ENCODE measurements at regions not wholly inside any gene's neighbourhood (a gene's known extent, or its start where the extent isn't known, plus 50 kb on each side); places are given as distances from the start of the nearest gene placed in this dataset.
"Not testable (repeated sequence)": the region's sequence is repeated elsewhere in the genome, so short reads cannot be mapped to it uniquely, and the experiment has no call there.

DNA sequence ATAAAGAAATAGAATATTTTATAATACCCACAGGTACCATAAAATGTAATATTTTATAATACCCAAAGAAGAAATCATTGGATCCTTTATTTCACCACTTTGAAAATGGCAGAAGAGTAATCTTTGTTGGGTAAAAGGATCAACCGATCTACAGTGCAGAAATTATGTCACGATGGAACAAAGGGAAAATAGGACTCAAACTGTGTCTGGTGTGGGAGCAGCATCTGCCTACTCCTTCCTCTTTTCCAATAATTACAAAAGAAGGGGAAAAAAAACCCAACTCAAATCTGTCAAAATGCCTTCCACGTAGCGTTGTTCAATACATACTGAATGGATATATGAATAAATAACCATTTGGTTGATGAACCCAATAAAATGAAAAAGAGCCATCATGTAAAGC, 492.6 kb upstream of the TBL1XR1 start:
- no peak for DNase-seq

DNA sequence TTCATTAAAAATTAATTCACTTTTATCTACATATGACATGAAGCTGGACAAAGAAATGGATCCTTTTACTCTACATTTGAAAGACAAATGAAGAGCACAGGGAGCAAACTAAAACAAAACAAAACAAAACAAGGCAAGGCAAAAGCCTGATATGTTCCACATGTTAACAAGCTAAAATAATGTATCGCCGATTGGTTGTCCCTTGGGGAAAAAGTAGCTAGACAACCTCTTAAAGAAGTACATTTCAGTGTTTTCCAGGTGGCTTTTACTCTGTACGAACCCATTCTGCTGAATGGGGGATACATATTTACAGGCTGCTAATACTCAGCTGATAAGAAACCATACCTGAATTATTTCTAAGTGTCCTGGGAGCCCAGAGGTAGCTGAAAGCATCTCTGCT, 493.0 kb upstream of the TBL1XR1 start:
- DNase-seq = no peak

DNA sequence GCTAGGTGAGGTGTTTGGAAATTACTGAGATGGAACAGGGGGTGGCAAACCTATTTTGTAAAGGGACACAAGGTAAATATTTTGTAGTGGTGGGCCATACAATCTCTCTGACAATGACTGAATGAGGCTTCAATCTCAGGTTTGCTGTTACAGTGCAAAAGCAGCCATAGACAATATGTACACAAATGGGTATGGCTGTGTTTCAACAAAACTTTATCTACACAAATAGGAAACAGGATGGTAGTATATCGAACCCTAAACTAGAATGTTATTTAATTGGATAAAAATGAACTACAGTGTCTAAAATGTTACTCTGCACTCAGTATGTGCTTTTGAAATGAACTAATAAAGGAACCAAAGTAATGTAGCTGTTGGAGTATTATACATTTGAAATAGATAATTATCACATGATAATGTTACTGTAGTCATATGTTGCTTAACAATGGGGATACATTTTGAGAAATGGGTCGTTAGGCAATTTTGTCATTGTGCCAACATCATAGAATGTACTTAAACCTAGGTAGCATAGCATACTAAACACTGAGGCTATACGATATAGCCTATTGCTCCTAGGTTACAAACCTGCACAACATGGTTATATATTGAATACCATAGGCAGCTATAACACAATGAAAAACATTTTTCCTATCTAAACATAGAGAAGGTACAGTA, 495.2 kb upstream of the TBL1XR1 start:
- DNase-seq = no peak

DNA sequence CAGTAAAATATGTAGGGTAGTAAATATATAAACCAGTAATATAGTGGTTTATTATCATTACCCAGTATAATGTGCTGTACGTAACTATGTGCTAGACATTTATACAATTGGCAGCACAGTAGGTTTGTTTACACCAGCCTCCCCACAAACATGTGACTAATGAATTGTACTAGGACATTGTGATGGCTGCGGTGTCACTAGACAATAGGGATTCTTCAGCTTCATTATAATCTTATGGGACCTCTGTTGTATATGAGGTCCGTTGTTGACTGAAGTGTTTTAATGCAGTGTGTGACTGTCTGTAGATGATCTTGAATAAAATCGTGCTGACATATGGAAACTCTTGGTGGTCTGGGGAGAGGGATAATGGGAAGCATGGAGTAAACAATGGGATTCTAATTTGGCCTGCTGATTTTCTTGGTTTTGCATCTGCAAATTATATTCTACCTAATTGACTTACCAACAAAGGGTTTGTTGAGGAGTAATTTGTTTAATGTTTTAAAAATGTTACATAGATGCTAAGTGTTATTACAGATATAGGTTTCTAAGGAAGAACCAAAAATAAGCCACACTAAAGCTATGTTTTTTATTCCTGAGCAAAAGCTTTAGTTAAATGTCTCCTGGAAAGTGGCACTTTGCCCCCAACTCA, 496.5 kb upstream of the TBL1XR1 start:
- DNase-seq = no peak

DNA sequence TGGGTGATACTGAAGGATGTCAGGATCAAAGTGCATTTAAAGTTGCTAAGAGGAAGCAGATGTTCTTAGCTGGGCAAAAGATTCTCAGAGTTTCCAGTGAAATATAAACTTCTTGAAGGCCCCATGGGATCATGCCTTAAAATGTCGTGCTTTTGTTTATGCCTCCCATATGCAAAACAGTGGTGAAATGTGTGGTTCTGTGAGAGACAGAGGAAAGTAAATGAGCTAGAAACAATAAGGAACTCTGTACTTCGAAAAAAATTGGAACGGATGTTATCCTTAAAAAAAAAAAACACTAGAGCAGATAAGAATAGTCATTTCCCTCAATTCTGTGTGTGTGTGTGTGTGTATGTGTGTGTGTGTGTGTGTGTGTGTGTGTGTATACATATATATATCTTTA, 497.0 kb upstream of the TBL1XR1 start:
- no peak for DNase-seq

DNA sequence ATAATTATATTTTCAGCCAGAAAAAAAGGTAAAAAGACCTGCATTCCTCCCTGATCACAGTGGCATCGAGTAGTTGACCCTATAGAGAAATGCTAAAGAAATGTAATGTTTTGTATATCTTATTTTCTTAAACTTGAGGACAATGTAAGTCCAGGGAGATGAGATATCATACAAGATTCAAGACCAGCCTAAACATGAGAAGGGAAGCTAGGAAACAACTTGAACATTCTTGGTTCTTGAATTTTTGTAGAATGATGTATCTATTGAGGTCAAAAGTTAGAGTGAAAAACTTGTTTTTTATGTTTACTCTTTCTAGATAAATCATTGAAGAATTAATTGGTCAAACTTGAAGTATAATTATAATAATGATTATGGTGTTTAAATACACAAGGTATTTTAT, 497.7 kb upstream of the TBL1XR1 start:
- DNase-seq = no peak

DNA sequence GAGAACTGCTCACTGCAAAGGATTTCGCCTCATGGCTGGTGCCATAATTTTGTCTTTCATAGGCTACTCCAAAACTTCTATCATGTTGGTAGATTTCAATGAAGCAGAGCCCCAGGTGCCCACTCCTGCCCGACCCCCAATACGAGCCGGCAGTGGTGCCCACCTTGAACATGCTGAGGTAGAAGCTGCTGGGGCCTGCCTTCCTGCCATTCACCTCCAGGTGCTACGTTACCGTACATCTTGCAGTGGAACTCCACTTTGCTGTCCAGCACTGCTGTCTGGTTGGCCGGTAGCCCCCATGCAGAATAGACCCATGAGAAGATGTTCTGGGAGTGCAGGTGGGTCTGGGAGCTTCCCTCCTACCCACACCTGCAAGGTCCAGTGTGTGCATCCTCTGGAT, 502.8 kb upstream of the TBL1XR1 start:
- DNase-seq = no peak

DNA sequence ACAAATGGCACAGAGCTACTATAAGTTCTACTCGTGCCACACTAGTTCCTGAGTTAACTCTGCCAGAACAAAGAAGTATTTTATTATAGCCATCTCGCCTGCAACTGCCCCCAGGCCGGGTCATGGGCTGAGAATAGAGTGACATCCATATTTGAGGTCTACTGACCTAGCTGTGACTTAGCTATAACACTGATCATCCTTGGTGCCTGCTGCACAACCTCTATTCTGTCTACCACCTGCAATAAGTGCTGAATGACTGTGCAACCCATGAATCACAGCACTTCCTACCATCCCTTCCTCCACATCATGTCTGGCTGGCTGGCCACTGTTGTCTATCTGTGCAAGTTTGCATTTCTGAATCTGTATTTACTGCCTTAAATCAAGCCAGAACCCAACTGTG, 506.5 kb upstream of the TBL1XR1 start:
- no peak for DNase-seq

DNA sequence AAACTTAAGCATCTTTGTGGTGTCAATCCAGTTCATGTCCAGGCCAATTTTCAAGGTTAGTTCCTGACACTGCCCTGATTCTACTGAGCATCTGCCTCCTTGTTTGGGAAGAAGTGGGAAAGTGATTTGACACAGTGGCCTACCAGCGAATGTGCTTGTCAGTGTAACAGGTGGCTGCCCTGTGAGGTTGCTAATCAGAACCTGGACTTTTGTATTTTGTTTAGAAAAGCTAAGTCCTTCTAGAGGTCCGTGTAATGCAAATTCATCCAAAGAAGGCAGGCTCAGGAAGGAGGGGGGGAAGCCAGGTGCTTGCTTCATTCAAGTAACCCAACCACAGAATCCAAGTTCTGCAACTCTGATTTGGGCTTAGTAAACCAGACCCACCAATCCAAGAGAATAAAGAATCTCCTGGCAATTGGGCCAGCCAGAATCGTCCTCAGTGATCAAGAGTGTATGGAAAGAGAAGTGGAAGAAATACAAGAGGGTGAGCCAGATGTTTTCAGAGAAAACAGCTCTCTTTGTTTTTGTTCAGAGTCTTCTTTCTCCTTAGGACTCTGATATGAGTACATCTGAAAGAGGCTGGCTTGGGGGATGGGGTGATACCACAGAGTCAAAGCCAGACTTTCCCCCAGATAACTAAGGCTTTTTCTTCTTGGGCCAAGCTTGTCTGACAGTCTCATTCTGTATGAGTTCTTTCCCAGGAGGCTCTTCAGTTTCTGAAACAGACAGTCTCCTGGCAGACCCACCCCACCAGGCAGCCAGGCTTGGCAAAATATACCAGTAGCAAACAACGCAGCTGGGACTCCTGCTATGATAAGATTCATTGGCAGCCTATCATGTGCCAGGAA, 508.9 kb upstream of the TBL1XR1 start:
- DNase-seq = no peak

DNA sequence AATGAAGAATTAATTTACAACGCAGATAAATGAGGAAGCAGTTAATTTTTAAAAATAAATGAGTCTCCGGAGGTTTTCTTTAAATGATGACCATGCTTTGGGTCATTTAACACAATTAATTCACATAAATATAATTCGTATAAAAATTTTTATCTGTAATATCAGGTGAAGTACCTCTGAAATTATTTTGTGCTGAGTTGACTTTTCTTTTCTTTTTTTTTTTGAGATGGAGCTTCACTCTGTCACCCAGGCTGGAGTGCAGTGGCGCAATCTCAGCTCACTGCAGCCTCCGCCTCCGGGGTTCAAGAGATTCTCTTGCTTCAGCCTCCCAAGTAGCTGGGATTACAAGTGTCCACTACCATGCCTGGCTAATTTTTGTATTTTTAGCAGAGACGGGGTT, 512.2 kb upstream of the TBL1XR1 start:
- not testable (repeated sequence) for DNase-seq

DNA sequence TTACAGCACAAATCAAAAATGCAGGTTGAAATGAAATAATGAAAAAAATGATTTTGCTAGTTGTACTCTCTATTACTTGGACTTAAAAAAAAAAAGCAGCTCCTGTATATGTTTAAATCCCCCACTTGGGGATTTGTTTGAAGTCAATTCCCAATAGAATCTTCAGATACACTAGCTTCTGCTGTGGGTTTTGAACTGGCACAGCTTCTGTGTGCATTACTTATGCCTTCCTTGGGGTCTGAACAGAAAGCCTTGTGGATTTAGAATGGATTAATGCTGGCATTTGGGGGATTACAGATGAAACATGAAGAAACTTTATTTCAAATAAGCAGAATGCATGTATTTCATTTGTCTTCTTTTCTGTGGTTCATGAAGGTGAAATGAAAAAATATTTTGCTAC, 513.2 kb upstream of the TBL1XR1 start:
- DNase-seq = no peak

DNA sequence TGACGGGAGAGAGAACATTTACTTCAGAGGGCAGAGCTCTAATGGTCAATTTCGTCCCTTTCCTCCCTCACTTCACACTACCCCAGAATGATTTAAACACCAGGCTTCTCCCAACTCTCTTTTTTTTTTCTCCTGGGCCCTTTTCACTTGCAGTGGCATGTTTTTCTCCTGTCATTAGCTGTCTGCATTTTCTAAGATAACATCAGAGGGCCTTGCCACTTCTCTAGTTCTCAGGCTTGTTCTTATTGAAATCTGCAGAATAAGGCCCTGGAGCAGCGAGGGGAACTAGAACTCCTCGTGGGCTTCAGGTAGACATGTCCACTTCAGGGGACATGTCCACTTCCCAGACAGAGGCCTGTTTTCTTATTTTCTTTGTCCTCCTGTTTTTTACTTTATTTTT, 514.4 kb upstream of the TBL1XR1 start:
- DNase-seq = no peak

DNA sequence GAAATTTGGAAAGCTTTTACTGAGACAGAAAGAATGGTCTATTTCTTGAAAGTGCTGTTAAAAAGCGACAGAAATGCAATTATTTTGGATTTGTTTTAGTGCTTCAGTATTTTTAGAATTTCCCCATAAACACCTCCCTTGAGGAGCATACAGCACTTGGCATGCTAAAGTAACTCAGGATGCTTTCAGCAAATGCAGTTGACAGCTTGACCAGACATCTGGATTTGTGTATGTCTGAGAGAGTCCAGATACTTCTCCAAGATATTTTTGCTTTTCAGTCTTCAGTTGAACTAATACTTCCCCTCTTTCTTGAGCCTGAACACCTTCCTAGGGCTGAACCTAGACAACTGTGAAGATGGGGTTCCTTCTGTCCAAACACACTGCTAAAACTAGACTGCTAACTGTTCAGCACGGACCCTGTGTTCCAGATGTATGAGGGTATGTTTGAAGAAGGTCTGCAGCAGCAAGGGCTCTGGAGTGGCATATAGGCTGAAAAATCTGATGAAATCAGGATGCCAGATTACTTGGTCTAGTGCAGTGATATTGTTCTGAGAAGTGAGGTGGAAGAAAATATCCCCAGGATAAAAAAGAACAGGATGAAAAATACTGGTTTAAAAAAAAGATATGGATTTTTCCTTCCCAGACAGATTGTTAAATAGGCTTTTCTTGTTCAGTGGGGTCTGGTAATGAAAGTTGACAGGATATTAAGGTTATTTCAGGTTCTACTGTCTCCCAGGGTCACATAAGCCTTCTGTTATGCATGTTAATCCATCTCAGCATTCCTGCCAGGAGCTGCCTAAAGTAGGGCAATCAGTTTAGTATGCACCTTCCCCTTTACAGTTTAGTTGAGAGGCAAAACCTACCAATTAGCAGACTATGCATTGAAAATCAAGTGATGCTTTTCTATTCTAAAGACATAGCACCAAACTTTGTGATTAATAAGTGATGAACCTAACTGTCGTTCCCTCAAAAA, 516.9 kb upstream of the TBL1XR1 start:
- no peak for DNase-seq

DNA sequence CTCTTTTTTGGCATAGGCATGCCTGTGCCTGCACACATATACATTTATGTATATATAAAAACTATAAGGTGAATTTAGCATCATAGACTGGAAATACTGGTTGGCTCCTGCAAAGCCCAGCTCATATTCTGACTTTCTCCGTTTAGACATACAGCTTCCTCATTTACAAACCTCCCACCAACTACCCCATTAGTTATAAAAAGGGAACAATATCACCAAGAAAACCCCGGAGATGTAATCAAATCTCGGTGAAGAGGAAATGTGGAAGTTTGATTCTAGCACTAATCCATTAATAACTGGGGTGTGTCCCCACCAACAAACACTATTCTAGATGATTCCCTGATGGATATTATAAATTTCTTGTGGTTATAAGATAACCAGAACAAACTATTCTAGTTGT, 517.7 kb upstream of the TBL1XR1 start:
- no peak for DNase-seq

DNA sequence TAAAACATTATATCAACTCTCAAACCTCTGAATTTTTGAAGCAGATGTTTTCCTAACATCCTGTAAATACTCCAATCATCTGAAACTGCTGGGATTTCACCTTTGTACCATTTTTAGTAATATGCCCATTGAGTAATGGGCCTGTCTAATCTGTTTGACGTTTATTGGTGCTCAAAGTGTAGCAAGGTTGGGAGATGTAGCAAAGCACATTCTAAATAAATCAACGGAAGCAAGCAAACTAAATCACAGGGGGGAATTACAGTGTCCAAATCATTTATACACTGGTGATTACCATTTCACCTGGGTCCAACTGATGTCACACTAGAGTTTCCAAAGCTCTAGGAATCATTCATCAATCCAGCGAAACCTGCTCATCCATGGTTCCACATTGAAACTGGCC, 518.7 kb upstream of the TBL1XR1 start:
- DNase-seq = no peak

DNA sequence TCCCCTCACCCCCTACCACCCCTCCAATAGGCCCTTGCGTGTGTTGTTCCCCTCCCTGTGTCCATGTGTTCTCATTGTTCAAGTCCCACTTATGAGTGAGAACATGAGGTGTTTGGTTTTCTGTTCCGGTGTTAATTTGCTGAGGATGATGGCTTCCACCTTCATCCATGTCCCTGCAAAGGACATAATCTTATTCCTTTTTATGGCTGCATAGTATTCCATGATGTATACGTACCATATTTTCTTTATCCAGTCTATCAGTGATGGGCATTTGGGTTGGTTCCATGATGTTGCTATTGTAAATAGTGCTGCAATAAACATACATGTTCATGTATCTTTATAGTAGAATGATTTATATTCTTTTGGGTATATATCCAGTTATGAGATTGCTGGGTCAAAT, 523.6 kb upstream of the TBL1XR1 start:
- DNase-seq = not testable (repeated sequence)

DNA sequence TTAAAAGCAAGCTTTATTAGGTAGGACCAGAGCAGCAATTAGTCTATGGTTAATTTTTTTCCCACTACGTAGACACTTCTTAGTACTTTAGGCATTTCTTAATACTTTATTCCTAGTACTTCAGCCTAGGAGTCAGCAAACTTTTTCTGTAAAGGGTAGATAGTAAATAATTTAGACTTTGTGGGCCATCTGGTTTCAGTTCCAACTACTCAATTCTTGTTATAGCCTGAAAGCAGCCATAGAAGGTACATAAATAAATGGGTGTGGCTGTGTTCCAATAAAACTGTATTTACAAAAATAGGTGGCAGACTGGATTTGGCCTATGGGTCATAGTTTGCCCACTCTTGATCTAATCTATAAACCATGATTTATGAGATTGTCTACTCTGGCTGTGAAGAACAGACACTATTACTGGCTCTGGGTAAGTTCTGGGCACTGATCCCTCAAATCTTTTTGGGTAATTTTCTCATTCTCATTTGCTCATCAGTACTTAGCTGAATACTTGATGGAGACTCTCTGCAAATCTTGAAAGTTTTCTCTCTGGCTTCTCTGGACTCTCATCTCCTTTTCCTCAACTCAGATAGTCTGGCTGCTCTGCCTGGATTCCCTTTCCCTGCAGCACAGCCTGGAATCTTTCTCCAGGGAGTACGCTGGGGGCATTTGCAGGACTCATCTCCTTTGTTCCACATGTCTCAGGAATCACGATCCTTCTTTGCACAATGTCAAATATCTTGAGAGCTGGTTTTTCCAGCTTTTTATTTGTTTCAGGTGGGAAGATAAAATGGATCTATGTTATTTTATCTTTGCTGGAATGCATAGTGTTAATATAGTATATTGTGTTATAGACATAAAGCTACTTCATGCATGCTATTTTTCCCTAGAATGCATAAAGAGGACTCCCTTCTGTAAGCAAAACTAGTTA, 524.8 kb upstream of the TBL1XR1 start:
- DNase-seq = no peak

DNA sequence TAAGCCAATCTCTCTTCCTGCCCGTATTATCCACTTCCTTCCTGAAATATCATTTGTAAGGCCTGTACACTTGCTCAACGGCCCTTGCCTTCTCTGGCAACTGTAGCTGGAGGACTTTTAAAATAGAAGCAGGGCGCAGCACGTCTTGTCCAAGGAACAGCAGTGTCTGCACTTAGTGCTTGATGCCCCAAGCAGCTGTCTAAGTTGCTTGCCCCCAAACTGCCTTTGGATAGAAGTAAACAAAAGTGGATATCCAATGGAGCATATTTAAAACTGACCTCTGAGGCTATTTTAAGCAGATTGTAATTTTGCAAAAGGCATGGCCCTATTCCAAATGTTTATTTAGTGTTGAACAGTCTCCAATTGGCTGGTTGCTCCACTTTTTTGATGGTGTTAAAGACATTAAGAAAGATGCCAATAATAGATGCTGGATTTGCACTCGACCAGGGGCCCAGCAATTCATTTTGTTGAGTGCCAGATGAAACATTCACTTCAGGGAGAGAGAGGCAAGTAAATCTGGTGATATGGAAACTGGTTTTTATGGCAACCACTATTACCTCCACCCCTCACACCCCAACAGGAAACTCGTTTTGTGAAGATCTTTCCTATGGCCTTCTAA, 526.8 kb upstream of the TBL1XR1 start:
- no peak for DNase-seq

DNA sequence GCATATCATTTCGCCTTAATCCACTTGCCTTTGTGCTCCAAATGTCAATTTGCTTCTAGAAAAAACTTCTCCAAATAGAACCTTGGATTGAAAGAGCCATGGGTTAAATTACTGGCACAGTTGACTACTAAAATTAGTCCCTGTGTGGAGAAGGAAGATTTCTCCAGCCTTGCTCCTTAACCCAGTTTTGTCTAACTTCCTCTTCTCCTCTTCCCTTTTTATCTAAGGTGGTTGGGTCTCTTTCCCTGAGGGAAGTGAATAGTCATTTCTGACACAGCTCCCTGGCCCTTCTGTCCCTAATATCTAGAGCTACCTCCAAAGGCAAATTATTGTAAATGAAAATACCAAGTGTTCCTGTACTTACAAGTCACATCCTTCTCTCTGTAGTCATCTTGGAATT, 527.9 kb upstream of the TBL1XR1 start:
- DNase-seq = no peak

DNA sequence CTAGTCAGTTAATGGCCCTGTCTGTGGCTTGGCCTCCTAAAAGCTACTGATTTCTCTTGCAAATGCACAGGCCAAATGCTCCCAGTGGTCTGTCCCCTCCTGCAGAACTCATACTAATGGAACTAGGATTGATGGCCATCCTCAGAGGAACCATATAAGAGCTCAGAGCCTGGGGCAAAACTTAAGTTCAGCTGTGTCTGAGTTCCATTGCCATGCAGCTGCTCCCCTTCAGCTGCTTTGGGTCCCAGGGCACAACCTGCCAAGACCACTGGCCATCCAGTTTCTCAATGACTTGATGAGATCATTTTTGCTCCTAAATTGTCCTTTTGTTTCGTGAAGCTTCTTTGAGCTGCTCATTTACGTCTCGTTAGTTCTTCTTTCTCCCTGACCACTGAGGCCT, 529.5 kb upstream of the TBL1XR1 start:
- DNase-seq = no peak

DNA sequence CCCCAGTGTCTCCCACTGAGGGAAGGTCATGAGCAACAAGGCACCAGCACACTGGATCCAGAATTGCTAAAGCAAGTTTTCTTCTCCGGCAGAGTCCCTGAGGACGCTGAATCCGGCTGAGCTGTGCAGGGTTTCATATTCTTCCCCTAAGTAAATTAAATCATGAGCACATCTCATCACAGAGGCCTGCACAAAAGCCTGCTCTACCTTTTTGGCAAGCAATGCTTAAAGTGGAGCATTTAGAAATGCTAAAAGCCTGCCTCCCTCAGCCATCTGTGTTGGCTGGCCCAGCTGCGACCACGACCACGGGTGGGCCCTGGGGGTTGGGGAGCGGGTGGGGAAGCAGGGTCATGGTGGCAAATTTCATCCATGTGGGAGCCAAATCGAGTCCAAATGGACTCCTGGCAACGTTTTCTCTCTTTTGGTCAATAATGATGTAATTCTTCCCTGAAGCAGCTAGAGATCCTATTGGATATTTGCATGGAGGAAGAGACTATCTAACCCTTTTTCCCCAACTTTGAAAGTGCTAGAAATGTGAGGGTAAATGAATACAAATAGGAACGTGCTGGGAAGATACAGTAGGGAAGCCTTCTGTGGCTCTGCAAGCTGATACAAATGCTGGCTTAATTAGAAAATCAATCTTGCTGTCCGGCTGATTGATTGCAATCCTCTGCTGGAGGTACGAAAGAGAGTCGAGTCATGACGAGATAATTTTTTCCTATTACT, 532.8 kb upstream of the TBL1XR1 start:
- no peak for DNase-seq
